AG09319 (cell line): ENCODE measurements at regions not wholly inside any gene's neighbourhood (a gene's known extent, or its start where the extent isn't known, plus 50 kb on each side); places are given as distances from the start of the nearest gene placed in this dataset.

ENCODE experiments used
- DNase-seq: peaks from one replicate; pipeline ENCODE4 v3.0.0-alpha.2; 2010; ENCODE audit warnings: low read depth; ENCODE audit errors: extremely low read depth
- CTCF ChIP-seq: IDR thresholded peaks from 2 replicates; pipeline ENCODE4 v1.5.1; 2011; ENCODE audit warnings: low read depth, mild to moderate bottlenecking, inconsistent platforms, low read length, moderate library complexity

- no peak for DNase-seq
- no peak for TF ChIP-seq CTCF
These were observed 277.0 kb downstream of the CDH2 start for GRCh38 chr18:27899893-27900292.

- no peak for TF ChIP-seq CTCF
- DNase-seq: no peak
These were observed 282.2 kb downstream of the CDH2 start for GRCh38 chr18:27894746-27895145.

DNA sequence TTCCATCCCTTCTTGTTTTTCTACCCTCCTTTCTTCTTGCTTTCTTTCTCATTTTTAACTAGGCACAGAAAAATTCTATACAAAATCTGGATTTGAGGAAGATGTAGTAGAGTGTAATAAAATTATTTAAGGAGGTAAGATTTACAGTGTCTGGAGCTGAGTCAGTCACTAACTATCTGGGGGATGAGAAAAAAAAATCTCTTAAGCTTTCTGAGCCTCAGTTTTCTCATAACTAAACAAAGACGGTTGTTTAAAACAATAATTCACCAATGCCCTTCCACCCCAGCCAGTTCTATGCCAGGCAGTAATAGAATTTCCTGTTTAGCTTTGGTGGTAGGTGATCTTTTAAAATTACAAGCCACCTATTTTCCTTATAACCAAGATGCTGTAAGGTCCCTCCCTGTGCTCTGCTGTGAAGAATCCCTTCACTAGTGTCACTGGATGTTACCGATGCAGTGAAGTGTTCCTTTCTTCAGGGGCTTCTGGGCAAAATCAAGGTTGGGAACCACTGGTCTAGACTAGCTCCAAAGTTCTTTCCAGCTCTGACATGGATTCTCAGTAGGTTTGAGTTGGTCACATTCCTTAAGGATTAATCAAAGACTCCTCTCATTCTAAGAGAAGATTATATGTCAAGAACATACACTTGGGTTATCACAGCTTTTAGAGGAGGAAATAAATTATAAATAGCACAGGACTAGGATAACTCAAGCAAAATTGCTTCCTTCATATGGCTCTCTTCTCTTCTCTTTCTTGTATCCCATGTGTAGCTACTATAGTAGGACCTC lies 289.0 kb downstream of the CDH2 start:
- TF ChIP-seq CTCF: no peak
- no peak for DNase-seq

DNA sequence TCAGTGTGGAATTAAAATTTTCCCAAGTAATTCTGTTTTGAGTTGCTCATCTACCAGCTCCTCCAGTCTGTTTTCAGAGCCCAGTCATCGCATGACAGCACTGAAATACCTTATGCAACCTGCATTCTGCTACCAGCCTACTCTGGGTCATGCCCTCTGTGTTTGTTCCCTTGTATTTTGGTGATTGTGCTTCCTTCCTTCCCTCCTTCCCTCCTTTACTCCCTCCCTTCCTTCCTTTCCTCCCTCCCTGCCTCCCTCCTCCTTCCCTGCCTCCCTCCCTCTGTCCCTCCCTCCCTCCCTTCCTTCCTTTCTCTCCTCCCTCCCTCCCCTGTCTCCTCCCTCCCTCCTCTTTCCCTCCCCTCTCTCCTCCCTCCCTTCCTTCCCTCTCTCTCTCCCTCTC lies 289.6 kb downstream of the CDH2 start:
- no peak for DNase-seq
- TF ChIP-seq CTCF: no peak

DNA sequence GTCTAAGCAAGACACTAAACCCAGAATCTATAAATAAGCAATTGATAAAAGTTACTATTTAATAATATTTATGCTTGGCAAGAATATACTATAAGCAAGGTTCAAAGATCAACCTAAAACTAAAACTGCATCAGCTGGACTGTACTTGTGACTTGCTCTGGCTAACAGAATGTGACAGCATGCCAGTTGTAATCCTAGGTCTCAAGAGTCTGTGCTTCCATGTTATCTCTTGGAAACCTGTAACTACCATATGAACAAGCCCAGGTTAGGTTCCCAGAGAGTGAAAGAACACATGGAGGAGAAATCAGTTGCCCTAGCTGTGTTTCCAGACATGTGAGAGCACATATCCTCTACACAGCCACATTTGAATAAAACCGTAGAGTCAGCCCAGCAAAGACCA lies 297.4 kb downstream of the CDH2 start:
- TF ChIP-seq CTCF: no peak
- DNase-seq: no peak

GRCh38 chr18:27871726-27872125 lies 305.2 kb downstream of the CDH2 start:
- no peak for TF ChIP-seq CTCF
- no peak for DNase-seq

- DNase-seq: no peak
- no peak for TF ChIP-seq CTCF
These were observed 307.2 kb downstream of the CDH2 start for GRCh38 chr18:27869735-27870134.
